ENCODE measurements at regions not wholly inside any gene's neighbourhood (a gene's known extent, or its start where the extent isn't known, plus 50 kb on each side); places are given as distances from the start of the nearest gene placed in this dataset.

DNA sequence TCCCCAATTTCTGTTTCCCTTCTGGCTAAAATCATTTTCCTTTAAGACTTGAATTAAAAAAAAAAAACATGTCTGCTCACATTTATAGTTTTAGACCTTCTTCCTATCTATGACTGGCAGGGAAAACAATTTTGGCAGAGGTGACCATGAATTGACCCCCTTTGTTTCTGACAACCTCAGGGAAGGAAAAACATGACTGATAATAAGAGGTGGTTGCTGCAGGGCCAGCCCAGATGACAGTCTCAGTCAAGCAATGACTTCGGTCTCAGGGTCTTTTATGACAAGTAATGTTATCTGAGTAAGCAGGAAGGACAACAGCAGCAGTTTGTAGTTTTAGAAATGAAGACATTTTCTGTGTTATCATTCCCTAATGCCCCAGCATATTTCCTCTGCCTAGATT lies 430.9 kb downstream of the LRIG3 start:
- no peaks in the 10 kb centered on the region for H3K36me3 Mint-ChIP-seq
- no peak overlapping the region for H3K4me3 Mint-ChIP-seq
- Histone ChIP-seq H3K27ac (ENCODE audit: low read depth, low read length) (no peak overlapping the region), H3K4me3 (ENCODE audit: low read length in 2 of 2) (no peak overlapping the region), H3K36me3 (ENCODE audit: insufficient read depth, low read length) (no peaks in the 10 kb centered on the region), H3K4me1 (ENCODE audit: insufficient read depth, low read length) (no peaks in the 10 kb centered on the region), H3K27me3 (ENCODE audit: insufficient read depth, low read length) (no peaks in the 10 kb centered on the region), H3K9me3 (ENCODE audit: control insufficient read depth in 1 of 2, low read length in 2 of 2) (no peaks in the 10 kb centered on the region)
- H3K4me1 Mint-ChIP-seq: no peaks in the 10 kb centered on the region
- no peak overlapping the region for H3K27ac Mint-ChIP-seq
- DNase-seq: no peak
- POLR2A ChIA-PET (ENCODE audit: partially characterized antibody): no interaction called here
- intact Hi-C loops (cut with micrococcal nuclease): no loop called here
- no peaks in the 10 kb centered on the region for H3K27me3 Mint-ChIP-seq
- CTCF ChIA-PET (ENCODE audit: partially characterized antibody): no interaction called here
- no peaks in the 10 kb centered on the region for H3K9me3 Mint-ChIP-seq

DNA sequence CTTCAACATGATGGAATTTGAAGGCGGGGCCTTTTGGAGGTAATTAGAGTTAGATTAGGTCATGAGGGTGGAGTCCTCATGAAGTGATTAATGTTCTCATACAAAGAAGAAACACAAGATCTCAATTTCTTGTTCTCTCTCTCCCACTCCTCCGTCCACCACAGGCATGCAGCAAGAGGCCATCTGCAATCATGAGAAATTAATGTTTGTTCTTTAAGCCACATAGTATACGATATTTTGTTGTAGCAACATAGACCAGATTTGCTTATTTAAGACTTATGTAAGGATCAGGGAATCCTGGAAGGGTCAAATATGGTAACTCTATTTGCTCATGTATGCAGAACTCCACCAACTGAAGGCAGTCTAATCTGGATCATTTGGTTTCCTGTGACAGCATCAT lies 429.0 kb downstream of the LRIG3 start:
- no peak overlapping the region for H3K27ac Mint-ChIP-seq
- H3K27me3 Mint-ChIP-seq: no peaks in the 10 kb centered on the region
- H3K36me3 ChIP-seq (ENCODE audit: insufficient read depth, low read length): no peaks in the 10 kb centered on the region
- H3K27ac ChIP-seq (ENCODE audit: low read depth, low read length): no peak overlapping the region
- intact Hi-C loops (cut with micrococcal nuclease): no loop called here
- no peaks in the 10 kb centered on the region for H3K36me3 Mint-ChIP-seq
- no peaks in the 10 kb centered on the region for H3K27me3 ChIP-seq (ENCODE audit: insufficient read depth, low read length)
- POLR2A ChIA-PET (ENCODE audit: partially characterized antibody): no interaction called here
- CTCF ChIA-PET (ENCODE audit: partially characterized antibody): no interaction called here
- no peak for DNase-seq
- H3K9me3 Mint-ChIP-seq: peaks cover 0 to 10% (median 0%) of the 10 kb centered on the region in 8 donors
- no peak overlapping the region for H3K4me3 ChIP-seq (ENCODE audit: low read length in 2 of 2)
- no peaks in the 10 kb centered on the region for H3K4me1 ChIP-seq (ENCODE audit: insufficient read depth, low read length)
- H3K9me3 ChIP-seq (ENCODE audit: control insufficient read depth in 1 of 2, low read length in 2 of 2): no peaks in the 10 kb centered on the region
- H3K4me3 Mint-ChIP-seq: no peak overlapping the region
- no peaks in the 10 kb centered on the region for H3K4me1 Mint-ChIP-seq

DNA sequence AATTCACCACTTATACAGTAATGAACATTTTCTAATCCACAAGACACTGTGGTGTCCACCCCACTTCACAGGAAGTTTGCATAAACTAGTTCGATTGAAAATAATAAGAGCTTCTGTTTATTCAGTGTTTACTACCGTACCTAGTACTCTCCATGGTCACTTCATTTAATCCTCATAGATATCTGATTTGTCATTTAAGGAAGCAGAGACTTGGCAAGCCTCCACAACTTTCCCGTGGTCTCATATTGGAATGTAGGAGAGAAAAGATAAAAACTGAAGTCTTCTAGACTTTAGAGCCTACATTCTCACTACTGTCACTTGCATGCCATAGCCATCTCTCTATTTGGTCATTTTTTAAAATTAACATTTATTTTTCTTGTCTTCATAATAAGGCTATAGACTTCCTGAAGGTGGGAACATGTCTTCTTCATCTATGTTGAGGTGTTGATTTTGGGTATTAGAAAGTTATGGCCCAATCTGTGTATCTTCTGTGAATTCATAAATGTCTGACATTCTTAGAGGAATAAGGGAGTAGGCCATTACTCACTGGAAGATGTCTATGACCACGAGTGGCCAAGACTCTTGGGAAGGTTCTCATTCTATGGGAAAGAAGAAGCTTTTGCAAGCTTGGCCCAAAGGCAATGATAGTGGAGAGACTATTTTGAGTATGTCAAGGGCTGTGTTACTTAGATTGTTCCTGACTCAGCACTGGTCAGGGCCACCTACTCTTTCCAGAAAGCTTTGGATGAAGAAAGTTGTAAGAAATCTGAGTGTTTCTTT lies 423.7 kb downstream of the LRIG3 start:
- Histone ChIP-seq H3K27me3 (ENCODE audit: insufficient read depth, low read length) (no peaks in the 10 kb centered on the region), H3K9me3 (ENCODE audit: control insufficient read depth in 1 of 2, low read length in 2 of 2) (no peaks in the 10 kb centered on the region), H3K27ac (ENCODE audit: low read depth, low read length) (no peak overlapping the region), H3K4me3 (ENCODE audit: low read length in 2 of 2) (no peak overlapping the region), H3K4me1 (ENCODE audit: insufficient read depth, low read length) (no peaks in the 10 kb centered on the region), H3K36me3 (ENCODE audit: insufficient read depth, low read length) (no peaks in the 10 kb centered on the region)
- no peak for DNase-seq
- H3K36me3 Mint-ChIP-seq: no peaks in the 10 kb centered on the region
- H3K4me3 Mint-ChIP-seq: no peak overlapping the region
- POLR2A ChIA-PET (ENCODE audit: partially characterized antibody): no interaction called here
- CTCF ChIA-PET (ENCODE audit: partially characterized antibody): no interaction called here
- peaks cover 0 to 10% (median 0%) of the 10 kb centered on the region in 8 donors for H3K9me3 Mint-ChIP-seq
- peaks cover 0 to 2% of the 10 kb centered on the region in 2 donors for H3K27me3 Mint-ChIP-seq
- intact Hi-C loops (cut with micrococcal nuclease): no loop called here
- no peaks in the 10 kb centered on the region for H3K4me1 Mint-ChIP-seq
- H3K27ac Mint-ChIP-seq: no peak overlapping the region

DNA sequence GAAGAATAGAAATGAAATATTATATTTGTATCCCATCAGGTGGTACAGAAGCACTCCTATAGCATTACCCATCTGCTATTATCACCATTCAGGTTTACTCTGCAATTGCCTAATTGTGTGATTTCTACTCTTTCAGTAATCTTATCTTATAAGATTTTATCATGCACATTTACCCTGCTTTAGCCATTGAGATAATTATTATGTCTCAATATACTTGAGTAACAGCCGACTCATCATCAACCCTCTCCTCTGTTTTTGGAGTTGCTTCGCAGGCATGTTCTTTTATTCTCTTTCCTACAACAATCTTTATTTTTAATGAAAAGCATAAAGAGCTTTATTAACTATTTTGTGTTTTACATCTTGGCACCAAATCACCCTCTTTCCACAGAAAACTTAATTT lies 419.9 kb downstream of the LRIG3 start:
- H3K27ac Mint-ChIP-seq: no peak overlapping the region
- no peaks in the 10 kb centered on the region for H3K36me3 ChIP-seq (ENCODE audit: insufficient read depth, low read length)
- intact Hi-C loops (cut with micrococcal nuclease): no loop called here
- peaks cover 0 to 2% (median 0%) of the 10 kb centered on the region in 8 donors for H3K9me3 Mint-ChIP-seq
- H3K4me1 Mint-ChIP-seq: no peaks in the 10 kb centered on the region
- no peak overlapping the region for H3K27ac ChIP-seq (ENCODE audit: low read depth, low read length)
- DNase-seq: no peak
- H3K27me3 ChIP-seq (ENCODE audit: insufficient read depth, low read length): no peaks in the 10 kb centered on the region
- H3K4me1 ChIP-seq (ENCODE audit: insufficient read depth, low read length): no peaks in the 10 kb centered on the region
- H3K36me3 Mint-ChIP-seq: no peaks in the 10 kb centered on the region
- ChIA-PET CTCF (ENCODE audit: partially characterized antibody) (no interaction called here), POLR2A (ENCODE audit: partially characterized antibody) (no interaction called here)
- H3K4me3 ChIP-seq (ENCODE audit: low read length in 2 of 2): no peak overlapping the region
- H3K27me3 Mint-ChIP-seq: peaks cover 0 to 5% of the 10 kb centered on the region in 2 donors
- H3K4me3 Mint-ChIP-seq: no peak overlapping the region
- H3K9me3 ChIP-seq (ENCODE audit: control insufficient read depth in 1 of 2, low read length in 2 of 2): no peaks in the 10 kb centered on the region

DNA sequence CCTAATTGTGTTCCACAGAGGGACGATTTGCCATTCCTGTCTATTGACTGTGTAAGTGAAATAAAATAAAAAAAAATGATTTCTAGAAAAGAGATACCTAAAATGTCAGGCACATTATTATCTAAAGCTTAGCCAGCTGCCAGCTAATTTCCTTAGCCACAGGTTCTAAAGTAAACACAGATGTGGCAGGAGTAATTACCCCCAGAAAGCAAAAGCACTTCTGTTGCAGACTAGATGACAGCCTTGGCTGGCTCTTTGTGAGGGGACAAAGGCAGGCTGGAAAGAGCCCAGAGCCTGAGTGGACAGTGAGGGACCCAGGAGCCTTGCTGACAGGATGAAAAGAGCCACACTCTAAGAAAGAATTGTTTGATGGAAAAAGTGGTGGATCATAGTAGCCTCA lies 418.1 kb downstream of the LRIG3 start:
- Histone ChIP-seq H3K4me3 (ENCODE audit: low read length in 2 of 2) (no peak overlapping the region), H3K36me3 (ENCODE audit: insufficient read depth, low read length) (no peaks in the 10 kb centered on the region), H3K27ac (ENCODE audit: low read depth, low read length) (no peak overlapping the region), H3K4me1 (ENCODE audit: insufficient read depth, low read length) (no peaks in the 10 kb centered on the region), H3K27me3 (ENCODE audit: insufficient read depth, low read length) (no peaks in the 10 kb centered on the region), H3K9me3 (ENCODE audit: control insufficient read depth in 1 of 2, low read length in 2 of 2) (no peaks in the 10 kb centered on the region)
- POLR2A ChIA-PET (ENCODE audit: partially characterized antibody): no interaction called here
- no peak overlapping the region for H3K27ac Mint-ChIP-seq
- H3K27me3 Mint-ChIP-seq: peaks cover under 1 to 8% of the 10 kb centered on the region in 2 donors
- peaks cover 0 to 2% (median 0%) of the 10 kb centered on the region in 8 donors for H3K9me3 Mint-ChIP-seq
- no peaks in the 10 kb centered on the region for H3K36me3 Mint-ChIP-seq
- CTCF ChIA-PET (ENCODE audit: partially characterized antibody): no interaction called here
- no peak overlapping the region for H3K4me3 Mint-ChIP-seq
- no peaks in the 10 kb centered on the region for H3K4me1 Mint-ChIP-seq
- no peak for DNase-seq
- intact Hi-C loops (cut with micrococcal nuclease): no loop called here

DNA sequence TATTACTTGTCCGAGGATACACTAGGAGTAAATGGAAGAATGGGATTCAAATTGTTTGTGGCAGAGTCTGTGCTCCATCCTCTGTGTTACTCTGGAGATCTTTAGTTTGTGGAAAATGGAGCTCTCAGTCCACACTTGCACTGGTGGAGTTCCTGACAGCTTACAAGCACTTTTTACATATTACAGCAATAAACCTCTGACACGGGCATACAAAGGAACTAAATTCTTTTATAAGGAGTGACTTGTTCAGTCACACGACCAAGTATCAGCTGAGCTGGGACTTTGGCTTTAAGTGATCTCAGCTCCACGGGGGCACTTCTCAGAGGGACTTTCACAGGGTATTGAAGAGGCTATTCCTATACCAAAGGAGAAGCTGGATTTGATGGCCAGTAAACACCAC lies 417.5 kb downstream of the LRIG3 start:
- peaks cover 0 to 2% (median 0%) of the 10 kb centered on the region in 8 donors for H3K9me3 Mint-ChIP-seq
- peaks cover 1 to 8% of the 10 kb centered on the region in 2 donors for H3K27me3 Mint-ChIP-seq
- H3K27ac Mint-ChIP-seq: no peak overlapping the region
- no peaks in the 10 kb centered on the region for H3K9me3 ChIP-seq (ENCODE audit: control insufficient read depth in 1 of 2, low read length in 2 of 2)
- CTCF ChIA-PET (ENCODE audit: partially characterized antibody): no interaction called here
- no peaks in the 10 kb centered on the region for H3K27me3 ChIP-seq (ENCODE audit: insufficient read depth, low read length)
- H3K27ac ChIP-seq (ENCODE audit: low read depth, low read length): no peak overlapping the region
- no peak overlapping the region for H3K4me3 ChIP-seq (ENCODE audit: low read length in 2 of 2)
- H3K36me3 Mint-ChIP-seq: no peaks in the 10 kb centered on the region
- H3K4me1 Mint-ChIP-seq: no peaks in the 10 kb centered on the region
- no peak for DNase-seq
- no peaks in the 10 kb centered on the region for H3K36me3 ChIP-seq (ENCODE audit: insufficient read depth, low read length)
- no peaks in the 10 kb centered on the region for H3K4me1 ChIP-seq (ENCODE audit: insufficient read depth, low read length)
- H3K4me3 Mint-ChIP-seq: no peak overlapping the region
- intact Hi-C loops (cut with micrococcal nuclease): no loop called here
- POLR2A ChIA-PET (ENCODE audit: partially characterized antibody): no interaction called here

DNA sequence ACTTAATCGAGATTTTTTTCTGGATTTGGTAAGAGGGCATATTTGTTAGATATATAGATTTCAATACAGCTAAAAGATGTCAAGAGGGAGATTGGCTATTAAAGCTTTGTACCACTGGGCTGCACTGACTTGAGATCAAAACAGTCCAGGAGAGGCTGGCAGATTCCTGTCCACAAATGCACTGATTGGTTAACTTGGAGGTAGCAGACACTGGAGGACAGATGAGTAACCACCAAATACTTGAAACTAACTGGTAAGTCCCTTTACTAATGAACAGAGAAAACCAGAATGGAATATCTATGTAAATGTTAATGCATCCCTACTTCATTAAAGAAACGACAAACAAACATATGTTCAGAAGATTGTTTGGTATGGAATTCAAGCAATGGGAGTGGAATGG lies 416.6 kb downstream of the LRIG3 start:
- CTCF ChIA-PET (ENCODE audit: partially characterized antibody): no interaction called here

More for the DNA sequence above, 416.6 kb downstream of the LRIG3 start:
- POLR2A ChIA-PET (ENCODE audit: partially characterized antibody): no interaction called here
- H3K4me1 Mint-ChIP-seq: no peaks in the 10 kb centered on the region
- Histone ChIP-seq H3K27me3 (ENCODE audit: insufficient read depth, low read length) (no peaks in the 10 kb centered on the region), H3K9me3 (ENCODE audit: control insufficient read depth in 1 of 2, low read length in 2 of 2) (no peaks in the 10 kb centered on the region), H3K4me3 (ENCODE audit: low read length in 2 of 2) (no peak overlapping the region), H3K4me1 (ENCODE audit: insufficient read depth, low read length) (no peaks in the 10 kb centered on the region), H3K36me3 (ENCODE audit: insufficient read depth, low read length) (no peaks in the 10 kb centered on the region), H3K27ac (ENCODE audit: low read depth, low read length) (no peak overlapping the region)
- peaks cover 0 to 2% (median 0%) of the 10 kb centered on the region in 8 donors for H3K9me3 Mint-ChIP-seq
- intact Hi-C loops (cut with micrococcal nuclease): no loop called here
- no peaks in the 10 kb centered on the region for H3K36me3 Mint-ChIP-seq
- H3K4me3 Mint-ChIP-seq: no peak overlapping the region
- H3K27me3 Mint-ChIP-seq: peaks cover 1 to 8% of the 10 kb centered on the region in 2 donors
- no peak for DNase-seq
- H3K27ac Mint-ChIP-seq: no peak overlapping the region

Measured in CD4-positive, alpha-beta memory T cell (primary cell).